ENCODE measurements at regions not wholly inside any gene's neighbourhood (a gene's known extent, or its start where the extent isn't known, plus 50 kb on each side); places are given as distances from the start of the nearest gene placed in this dataset.

DNA sequence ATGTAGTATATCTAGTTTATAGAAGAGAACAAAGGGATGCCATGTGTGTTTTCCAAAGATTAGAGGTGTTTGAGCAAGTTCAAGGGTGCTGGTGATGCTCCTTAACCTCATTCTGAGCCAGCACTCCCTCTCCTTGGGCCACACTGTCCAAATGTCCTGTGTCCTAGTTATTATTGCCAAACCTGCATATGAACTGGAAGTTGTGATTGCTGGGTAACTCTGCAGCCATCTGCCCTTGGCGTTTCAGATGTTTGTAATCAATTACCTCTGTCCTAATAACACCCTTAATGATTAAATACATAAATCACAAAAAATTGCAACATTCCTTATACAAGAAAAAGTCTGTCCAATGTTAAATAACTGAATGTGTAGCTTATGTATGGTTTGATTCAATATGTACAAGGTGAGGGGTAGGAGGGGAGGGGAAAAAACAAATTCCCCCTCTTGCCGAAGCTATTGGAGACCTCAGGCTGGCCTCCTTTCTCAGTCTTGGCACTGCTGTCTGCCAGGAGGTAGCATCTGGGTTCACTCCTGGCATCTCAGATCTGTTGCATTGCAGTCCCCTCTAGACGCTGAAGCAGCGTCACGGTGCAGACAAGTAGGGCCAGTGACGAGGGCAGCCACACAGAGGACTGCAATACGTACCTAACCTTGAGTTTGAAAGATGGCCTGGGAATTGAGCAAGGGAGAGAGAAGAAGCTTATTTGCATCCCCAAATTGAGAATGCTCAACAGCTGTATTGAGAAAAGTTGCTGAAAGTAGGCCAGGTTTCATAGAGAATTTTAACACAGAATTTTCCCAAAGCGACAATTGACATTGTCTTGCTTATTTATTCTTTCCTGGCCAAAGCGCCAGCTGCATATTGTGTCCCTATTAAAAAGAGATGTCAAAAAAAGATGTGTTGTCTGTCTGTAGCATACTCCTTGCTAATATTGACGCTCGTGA, 89.6 kb upstream of the ARHGAP32 start:
- H3K27me3 Mint-ChIP-seq: peaks cover 40% of the 10 kb centered on the region
- H3K36me3 Mint-ChIP-seq: no peaks in the 10 kb centered on the region
- no peak for ATAC-seq
- H3K9me3 Mint-ChIP-seq: no peaks in the 10 kb centered on the region
- H3K4me1 Mint-ChIP-seq: peaks cover 9% of the 10 kb centered on the region
- no peak overlapping the region for H3K27ac Mint-ChIP-seq
- H3K4me3 Mint-ChIP-seq: no peak overlapping the region

DNA sequence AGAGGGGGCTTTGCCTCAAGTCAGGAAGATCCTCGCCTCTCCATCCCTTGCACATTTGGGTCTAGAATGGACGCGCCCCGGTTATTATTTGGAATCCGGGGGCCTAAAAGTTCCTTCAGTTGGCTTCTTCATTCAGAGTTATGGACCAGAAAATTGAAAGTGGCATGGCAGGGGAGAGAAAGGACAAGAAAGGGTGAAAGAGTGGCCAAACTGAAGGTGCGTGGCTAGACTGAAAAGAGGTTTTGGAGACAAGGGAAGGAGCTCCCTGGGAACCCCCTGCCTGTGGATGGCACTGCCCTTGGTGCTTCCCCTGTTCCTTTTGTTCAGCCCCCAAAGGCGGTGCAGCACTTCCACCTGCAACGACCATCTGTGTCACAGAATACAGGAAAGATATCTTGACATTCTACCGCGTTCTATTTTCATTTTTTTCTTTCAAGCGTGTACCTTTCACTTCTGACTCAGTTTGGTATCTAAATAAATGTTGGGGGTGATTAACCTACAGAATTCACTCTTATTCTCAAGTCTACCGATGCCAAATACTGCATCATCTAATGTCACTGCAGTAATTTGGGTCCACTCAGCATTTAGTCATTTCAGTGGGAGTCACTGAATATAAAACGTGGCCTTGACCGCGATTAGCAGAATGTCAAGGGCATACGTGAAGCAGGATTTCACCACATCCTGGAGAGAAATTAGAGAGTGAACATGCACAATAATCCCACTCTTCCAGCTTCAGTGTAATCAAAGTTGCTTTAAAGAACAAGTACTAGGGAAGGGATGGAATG, 88.1 kb upstream of the ARHGAP32 start:
- ATAC-seq: no peak
- Mint-ChIP-seq H3K27ac (no peak overlapping the region), H3K4me1 (peaks cover 9% of the 10 kb centered on the region)

DNA sequence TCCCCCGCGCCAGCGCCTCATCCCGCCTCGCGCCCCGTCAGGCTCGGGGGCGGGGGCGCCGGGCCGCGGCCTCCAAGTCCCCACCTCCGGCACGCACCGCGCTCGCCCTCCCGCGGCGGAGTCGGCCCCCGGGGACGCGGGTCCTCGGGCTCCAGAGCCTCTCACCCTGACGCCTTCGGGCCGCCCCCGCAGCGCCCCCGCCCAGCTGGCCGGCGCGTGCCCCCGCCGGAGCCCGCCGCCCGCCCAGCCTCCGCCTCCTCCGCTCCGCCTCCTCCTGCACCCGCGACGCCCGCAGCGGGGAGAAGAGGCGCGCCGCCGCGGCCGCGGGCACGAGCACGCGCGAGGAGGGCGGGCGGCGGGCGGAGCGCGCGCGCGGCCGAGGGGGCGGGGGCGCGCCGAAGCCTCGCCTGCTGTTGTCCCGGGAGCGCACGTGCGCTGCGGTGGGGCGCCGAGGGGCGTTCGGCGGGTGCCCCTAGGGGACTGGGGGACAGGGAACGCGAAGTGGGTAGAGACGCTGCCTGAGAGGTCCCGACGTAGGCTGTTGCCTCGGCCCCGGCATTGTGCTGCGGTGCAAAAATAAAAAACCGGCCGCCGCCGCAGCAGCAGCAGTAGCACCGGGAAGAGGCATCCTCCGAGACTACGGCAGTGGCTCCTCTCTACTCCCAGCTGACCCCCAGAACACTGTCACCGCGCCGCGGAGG, 87.4 kb upstream of the ARHGAP32 start:
- Mint-ChIP-seq H3K27ac (no peak overlapping the region), H3K4me1 (peaks cover 10% of the 10 kb centered on the region), H3K4me3 (peak overlapping the region; percentile 76), H3K36me3 (no peaks in the 10 kb centered on the region), H3K9me3 (no peaks in the 10 kb centered on the region), H3K27me3 (peaks cover 58% of the 10 kb centered on the region)
- peak; percentile 76 for ATAC-seq

More for the DNA sequence above, 88.1 kb upstream of the ARHGAP32 start:
- H3K27me3 Mint-ChIP-seq: peaks cover 56% of the 10 kb centered on the region
- peak overlapping the region; percentile 76 for H3K4me3 Mint-ChIP-seq
- H3K36me3 Mint-ChIP-seq: no peaks in the 10 kb centered on the region
- H3K9me3 Mint-ChIP-seq: no peaks in the 10 kb centered on the region

DNA sequence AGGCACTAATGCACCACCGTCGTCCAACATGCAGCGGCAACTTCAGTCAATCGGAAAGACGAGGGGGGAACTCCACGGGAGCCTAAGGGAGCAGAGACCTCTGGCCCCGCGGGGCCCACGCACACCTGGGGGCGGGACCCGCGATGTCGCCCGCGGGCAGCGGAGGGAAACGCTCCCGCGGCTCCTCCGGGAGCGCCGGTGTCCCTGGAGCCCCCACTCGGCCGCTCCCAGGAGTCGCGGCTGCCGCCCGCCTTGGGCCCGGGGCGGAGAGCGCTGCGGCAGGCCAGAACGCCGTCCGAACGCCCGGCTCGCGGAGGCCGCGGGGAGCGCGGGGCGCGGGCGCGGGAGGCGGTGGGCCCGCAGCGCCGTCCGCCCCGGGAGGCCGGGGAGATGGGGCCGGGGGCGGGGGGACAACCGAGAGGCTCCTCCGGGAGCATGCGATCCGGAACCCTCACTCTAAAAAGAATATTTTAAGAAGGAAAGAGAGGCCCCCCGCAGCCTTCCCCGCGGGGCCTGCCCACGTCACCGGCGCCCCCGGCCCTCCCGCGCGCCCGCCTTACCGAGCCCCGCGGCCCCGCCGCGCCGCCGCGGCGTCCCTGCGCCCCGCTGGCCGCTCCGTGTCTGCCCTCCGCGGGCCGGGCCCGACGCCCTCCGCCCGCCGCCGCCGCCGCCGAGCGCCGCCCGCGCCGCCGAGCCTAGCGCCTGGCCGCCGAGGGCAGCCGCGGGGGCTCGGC, 86.6 kb upstream of the ARHGAP32 start:
- Mint-ChIP-seq H3K27me3 (peaks cover 64% of the 10 kb centered on the region), H3K27ac (no peak overlapping the region)
- ATAC-seq: peak; percentile 56

DNA sequence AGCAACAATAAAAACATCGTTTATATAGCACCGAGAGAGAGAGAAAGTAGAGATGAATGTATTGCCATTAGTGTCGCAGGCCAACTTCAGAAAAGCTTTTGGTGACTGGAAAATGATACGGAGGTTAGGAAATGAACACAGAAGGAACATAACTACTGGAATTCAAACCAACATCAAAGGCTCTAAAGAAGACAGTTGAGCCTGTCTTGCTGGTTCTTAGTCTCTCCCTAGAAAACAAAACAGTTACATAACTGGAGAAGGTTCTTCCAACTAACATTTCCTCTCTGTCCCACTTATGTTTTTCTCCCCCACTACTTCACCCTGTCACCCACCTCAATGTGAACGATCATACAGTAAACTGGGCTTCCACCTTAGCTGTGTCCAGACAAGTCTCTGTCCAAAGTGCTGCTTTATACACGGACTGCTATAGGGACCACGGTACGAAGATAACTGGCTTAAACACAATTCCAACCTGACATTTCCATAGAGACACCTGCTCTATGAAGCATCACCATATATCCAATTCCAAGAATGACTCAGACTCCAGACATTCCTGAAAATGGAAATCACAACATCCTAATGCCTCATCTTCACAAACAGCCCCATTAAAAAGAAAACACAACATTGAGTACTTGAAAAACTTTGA, 85.2 kb upstream of the ARHGAP32 start:
- Mint-ChIP-seq H3K27ac (no peak overlapping the region), H3K9me3 (no peaks in the 10 kb centered on the region), H3K4me3 (no peak overlapping the region), H3K27me3 (peaks cover 50% of the 10 kb centered on the region), H3K36me3 (no peaks in the 10 kb centered on the region), H3K4me1 (peaks cover 17% of the 10 kb centered on the region)
- ATAC-seq: no peak

More for the DNA sequence above, 86.6 kb upstream of the ARHGAP32 start:
- Mint-ChIP-seq H3K4me3 (peak overlapping the region; percentile 69), H3K36me3 (no peaks in the 10 kb centered on the region), H3K9me3 (no peaks in the 10 kb centered on the region), H3K4me1 (peaks cover 17% of the 10 kb centered on the region)

DNA sequence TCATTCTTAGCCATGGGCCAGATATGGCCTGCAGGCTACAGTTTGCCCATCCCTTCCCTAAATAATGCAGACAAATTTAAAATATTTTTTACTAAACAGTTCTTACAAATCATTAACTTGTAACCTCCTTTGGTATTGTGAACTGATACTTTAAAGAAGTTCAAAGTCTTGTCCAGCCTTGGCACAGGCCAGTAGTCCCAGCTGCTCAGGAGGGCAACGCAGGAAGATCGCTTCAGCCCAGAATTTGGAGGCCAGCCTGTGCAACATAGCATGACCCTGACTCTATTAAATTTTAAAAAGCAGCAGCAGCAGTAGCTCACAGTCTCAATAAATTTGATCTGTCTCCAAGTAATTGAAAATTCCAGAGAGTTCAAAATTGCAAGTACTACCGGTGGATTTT, 83.7 kb upstream of the ARHGAP32 start:
- Mint-ChIP-seq H3K27me3 (peaks cover 52% of the 10 kb centered on the region), H3K9me3 (no peaks in the 10 kb centered on the region), H3K36me3 (no peaks in the 10 kb centered on the region), H3K27ac (no peak overlapping the region), H3K4me1 (peaks cover 17% of the 10 kb centered on the region), H3K4me3 (no peak overlapping the region)
- ATAC-seq: no peak

DNA sequence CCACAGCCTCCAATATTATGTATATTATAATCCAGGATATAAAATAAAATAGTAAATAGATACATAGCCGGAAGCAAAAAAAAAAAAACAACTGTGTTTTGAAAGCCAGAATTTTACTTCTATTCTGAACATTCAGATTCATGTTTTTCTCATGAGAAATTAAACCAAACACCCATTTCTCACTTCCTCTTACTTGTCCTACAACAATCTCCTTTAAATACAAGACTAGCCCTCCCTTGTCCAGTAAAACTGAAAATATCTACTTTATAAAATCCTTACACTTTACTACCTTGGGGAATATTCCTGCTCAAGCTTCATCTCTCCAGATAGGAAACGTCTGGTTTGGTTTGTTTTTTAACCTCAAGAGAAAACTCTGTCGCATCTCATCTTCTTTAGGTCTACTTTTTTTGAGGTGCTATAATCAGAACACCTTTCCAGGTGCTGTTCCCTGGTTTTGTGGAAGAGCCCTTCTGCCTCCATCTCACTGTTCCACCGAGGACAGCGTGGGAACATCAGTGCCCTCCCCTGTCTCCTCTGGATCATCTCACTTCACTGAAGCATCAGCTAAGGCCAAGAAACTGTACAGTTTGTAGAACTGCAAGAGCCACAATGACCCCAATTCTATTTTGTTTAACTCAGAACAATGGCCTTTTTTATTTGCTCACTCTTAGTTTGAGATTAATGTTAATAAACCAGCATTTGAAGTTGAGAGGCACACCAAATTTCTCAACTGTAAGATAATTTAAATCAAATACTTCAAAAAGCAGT, 82.0 kb upstream of the ARHGAP32 start:
- no peak for ATAC-seq
- Mint-ChIP-seq H3K27ac (no peak overlapping the region), H3K9me3 (no peaks in the 10 kb centered on the region), H3K36me3 (no peaks in the 10 kb centered on the region), H3K27me3 (peaks cover 47% of the 10 kb centered on the region), H3K4me1 (peaks cover 8% of the 10 kb centered on the region), H3K4me3 (no peak overlapping the region)

DNA sequence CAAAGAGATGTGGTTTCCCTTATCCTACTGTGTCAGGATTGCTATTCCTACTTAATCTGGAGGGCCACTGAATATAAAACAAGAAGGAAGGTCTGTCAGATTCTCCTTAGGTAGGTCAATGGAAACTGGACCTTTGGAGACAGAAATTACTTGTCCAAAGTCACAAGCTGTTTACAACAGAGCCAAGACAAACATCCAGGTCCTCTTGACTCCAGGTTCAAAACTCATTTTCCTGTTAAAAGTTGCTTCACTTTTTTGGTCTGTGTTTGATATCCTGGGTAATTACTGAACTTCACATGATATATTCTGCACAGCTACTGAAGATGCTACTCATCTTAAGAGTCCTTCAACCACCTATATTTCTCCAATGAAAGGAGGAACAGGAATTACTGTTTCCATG, 81.2 kb upstream of the ARHGAP32 start:
- peaks cover 47% of the 10 kb centered on the region for H3K27me3 Mint-ChIP-seq
- H3K4me1 Mint-ChIP-seq: peaks cover 8% of the 10 kb centered on the region
- ATAC-seq: no peak
- no peak overlapping the region for H3K4me3 Mint-ChIP-seq
- no peaks in the 10 kb centered on the region for H3K36me3 Mint-ChIP-seq
- H3K9me3 Mint-ChIP-seq: no peaks in the 10 kb centered on the region
- no peak overlapping the region for H3K27ac Mint-ChIP-seq

DNA sequence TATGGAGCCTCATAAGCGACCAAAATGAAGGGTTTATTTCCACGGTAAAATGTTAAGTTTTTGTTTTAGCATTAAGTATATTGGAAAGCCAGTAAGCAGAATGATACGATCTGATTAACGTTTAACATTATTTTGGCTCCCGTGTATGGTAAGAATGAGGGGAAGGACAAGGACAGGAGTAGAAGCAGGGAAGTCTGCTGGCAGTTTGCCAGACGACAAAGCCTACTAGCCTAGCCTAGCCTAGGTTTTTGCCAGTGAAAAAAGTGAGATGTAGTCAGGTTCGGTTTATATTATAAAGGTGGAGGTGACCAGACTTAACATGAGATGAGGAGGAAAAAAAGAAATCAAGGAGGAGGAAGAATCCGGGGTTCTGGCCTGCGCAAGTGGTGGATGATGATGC, 78.9 kb upstream of the ARHGAP32 start:
- H3K27me3 Mint-ChIP-seq: peaks cover 26% of the 10 kb centered on the region
- no peak overlapping the region for H3K27ac Mint-ChIP-seq
- no peak overlapping the region for H3K4me3 Mint-ChIP-seq
- no peak for ATAC-seq
- H3K4me1 Mint-ChIP-seq: peaks cover 8% of the 10 kb centered on the region
- no peaks in the 10 kb centered on the region for H3K36me3 Mint-ChIP-seq
- no peaks in the 10 kb centered on the region for H3K9me3 Mint-ChIP-seq

DNA sequence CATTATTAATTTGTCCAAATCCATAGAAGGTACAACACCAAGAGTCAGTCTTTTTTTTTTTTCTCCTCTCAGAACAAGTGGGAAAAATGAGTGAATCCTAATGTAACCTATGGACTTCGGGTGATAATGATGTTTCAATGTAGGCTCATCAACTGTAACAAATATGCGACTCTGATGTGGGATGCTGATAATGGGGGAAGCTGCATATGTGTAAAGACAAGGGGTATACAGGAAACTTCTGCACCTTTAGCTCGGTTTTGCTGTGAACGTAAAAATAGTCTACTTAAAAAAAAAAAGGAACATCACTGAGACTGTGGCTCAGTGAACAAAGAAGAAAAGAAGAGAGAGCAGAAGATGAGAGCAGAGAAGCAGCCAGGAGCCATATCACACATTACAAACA, 78.3 kb upstream of the ARHGAP32 start:
- Mint-ChIP-seq H3K36me3 (no peaks in the 10 kb centered on the region), H3K4me1 (peaks cover 8% of the 10 kb centered on the region), H3K27ac (no peak overlapping the region), H3K27me3 (peaks cover 20% of the 10 kb centered on the region), H3K4me3 (no peak overlapping the region), H3K9me3 (no peaks in the 10 kb centered on the region)
- no peak for ATAC-seq

DNA sequence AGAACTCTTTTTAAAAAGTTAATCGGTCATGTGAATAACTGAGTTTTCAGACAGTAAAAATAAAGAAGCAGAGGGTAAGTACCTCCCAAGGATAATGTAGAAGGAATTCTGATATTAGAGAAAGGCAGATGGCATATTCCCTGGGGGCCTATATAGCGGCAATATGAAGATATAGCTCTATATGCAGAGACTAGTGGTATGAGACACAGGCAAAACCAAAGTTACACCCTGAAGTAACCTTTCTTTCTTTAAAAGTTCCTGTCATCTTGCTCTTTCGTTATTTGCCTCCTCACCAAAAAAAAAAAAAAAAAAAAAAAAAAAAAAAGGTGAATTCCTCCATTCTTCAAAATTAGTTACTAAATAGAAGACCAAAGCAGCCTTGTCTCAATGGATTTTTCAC, 76.2 kb upstream of the ARHGAP32 start:
- no peaks in the 10 kb centered on the region for H3K36me3 Mint-ChIP-seq
- peaks cover 13% of the 10 kb centered on the region for H3K27me3 Mint-ChIP-seq
- no peak for ATAC-seq
- H3K4me1 Mint-ChIP-seq: no peaks in the 10 kb centered on the region
- H3K27ac Mint-ChIP-seq: no peak overlapping the region
- no peaks in the 10 kb centered on the region for H3K9me3 Mint-ChIP-seq
- H3K4me3 Mint-ChIP-seq: no peak overlapping the region

DNA sequence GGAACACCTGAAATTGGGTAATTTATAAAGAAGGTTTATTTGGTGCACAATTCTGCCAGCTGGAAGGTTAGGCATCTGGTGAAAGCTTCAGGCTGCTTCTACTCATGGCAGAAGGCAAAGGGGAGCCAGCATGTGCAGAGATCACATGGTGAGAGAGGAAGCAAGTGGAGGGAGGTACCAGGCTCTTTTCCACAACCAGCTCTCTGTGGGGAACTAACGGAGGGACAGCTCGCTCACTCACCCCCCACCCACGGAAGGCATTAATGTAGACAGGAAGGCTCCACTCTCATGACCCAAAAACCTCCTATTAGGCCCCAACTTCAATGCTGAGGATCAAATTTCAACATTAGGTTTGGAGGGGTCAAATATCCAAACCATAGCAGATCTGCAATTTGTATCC, 75.6 kb upstream of the ARHGAP32 start:
- Mint-ChIP-seq H3K27ac (no peak overlapping the region), H3K36me3 (peaks cover 7% of the 10 kb centered on the region), H3K27me3 (peaks cover 19% of the 10 kb centered on the region), H3K4me1 (no peaks in the 10 kb centered on the region), H3K4me3 (no peak overlapping the region), H3K9me3 (no peaks in the 10 kb centered on the region)
- ATAC-seq: no peak

DNA sequence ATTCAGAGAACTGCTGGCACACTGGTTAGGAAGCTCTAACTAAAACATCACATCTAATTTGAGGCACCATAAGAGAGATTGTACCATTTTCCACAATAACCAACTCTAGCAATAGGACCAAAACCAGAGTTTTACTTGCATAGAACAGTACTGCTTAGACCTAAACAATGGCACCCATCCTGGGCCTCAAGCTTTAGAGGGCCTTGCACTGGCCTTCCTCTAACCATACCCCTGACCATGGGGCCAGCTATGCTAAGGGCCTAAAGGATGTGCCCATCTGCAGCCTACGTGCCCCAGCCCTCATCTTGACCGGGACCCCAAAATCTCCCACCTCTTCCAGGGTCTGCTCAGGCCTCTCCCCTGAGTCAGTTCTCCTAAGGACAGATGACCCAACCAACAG, 74.4 kb upstream of the ARHGAP32 start:
- H3K9me3 Mint-ChIP-seq: no peaks in the 10 kb centered on the region
- no peaks in the 10 kb centered on the region for H3K4me1 Mint-ChIP-seq
- peaks cover 8% of the 10 kb centered on the region for H3K36me3 Mint-ChIP-seq
- H3K27me3 Mint-ChIP-seq: peaks cover 19% of the 10 kb centered on the region
- no peak overlapping the region for H3K4me3 Mint-ChIP-seq
- ATAC-seq: no peak
- no peak overlapping the region for H3K27ac Mint-ChIP-seq
